ENCODE measurements at regions not wholly inside any gene's neighbourhood (a gene's known extent, or its start where the extent isn't known, plus 50 kb on each side); places are given as distances from the start of the nearest gene placed in this dataset.
"Not testable (repeated sequence)": the region's sequence is repeated elsewhere in the genome, so short reads cannot be mapped to it uniquely, and the experiment has no call there.

DNA sequence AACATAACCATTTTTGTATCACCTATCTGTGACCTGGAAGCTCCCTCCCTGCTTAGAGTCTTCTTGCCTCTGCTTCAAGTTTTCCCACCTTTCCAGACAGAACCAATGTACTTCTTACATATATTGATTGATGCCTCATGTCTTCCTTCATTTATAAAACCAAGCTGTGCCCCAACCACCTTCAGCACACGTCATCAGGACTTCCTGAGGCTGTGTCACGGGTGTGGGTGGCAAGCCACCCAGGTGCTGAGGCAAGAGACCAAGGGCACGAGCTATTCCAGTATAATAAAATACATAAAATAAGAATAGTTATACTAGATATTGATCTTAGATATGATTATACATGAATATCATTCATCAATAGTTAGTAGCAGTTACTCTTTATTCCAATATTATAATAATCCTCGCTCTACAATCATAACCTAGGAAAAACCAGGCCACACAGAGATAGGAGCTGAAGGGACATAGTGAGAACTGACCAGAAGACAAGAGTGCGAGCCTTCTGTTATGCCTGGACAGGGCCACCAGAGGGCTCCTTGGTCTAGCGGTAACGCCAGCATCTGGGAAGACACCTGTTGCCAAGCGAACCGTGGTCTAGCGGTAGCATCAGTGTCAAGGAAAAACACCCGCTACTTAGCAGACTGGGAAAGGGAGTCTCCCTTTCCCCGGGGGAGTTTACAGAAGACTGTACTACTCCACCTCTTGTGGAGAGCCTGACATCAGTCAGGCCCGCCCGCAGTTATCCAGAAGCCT lies 180.2 kb upstream of the ERCC4 start:
- H3K4me3 Mint-ChIP-seq; DNase-seq; H3K4me1 Mint-ChIP-seq; ATAC-seq; H3K9me3 Mint-ChIP-seq; H3K36me3 Mint-ChIP-seq (ENCODE audit: low read depth); H3K27ac Mint-ChIP-seq; H3K27me3 Mint-ChIP-seq: not testable (repeated sequence)

- ATAC-seq (no peak), DNase-seq (no peak)
- Mint-ChIP-seq H3K27ac (no peak overlapping the region), H3K27me3 (no peaks in the 10 kb centered on the region), H3K4me3 (no peak overlapping the region), H3K4me1 (no peaks in the 10 kb centered on the region), H3K36me3 (ENCODE audit: low read depth) (no peaks in the 10 kb centered on the region), H3K9me3 (peaks cover 5% of the 10 kb centered on the region)
Observed at GRCh38 chr16:13742928-13743327, 177.0 kb upstream of the ERCC4 start.

DNA sequence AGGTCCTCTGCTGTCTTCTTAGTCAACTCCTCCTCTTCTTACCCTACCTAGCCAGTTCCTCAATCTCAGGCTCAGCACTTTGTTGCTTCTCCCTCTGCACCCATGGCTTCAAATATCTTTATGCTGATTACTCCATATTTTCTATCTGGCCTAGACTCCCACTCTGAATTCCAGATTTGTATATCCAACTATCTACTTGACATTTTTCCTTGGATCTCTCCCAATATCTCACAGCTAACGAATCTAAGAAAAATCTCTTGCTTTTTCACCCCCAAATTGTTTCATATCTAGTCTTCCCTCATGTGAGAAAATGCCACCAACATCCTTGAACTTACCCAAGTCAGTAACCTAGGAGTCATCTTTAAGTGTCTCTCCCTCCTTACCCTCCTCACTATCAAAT lies 176.4 kb upstream of the ERCC4 start:
- Mint-ChIP-seq H3K27me3 (no peaks in the 10 kb centered on the region), H3K4me1 (no peaks in the 10 kb centered on the region), H3K4me3 (no peak overlapping the region), H3K36me3 (ENCODE audit: low read depth) (no peaks in the 10 kb centered on the region), H3K27ac (no peak overlapping the region), H3K9me3 (peaks cover 5% of the 10 kb centered on the region)
- DNase-seq (no peak), ATAC-seq (no peak)

GRCh38 chr16:13756411-13757140 lies 163.4 kb upstream of the ERCC4 start:
- H3K4me1 Mint-ChIP-seq = no peaks in the 10 kb centered on the region
- peaks cover 10% of the 10 kb centered on the region for H3K9me3 Mint-ChIP-seq
- DNase-seq (no peak), ATAC-seq (no peak)
- no peak overlapping the region for H3K27ac Mint-ChIP-seq
- H3K4me3 Mint-ChIP-seq = no peak overlapping the region
- H3K27me3 Mint-ChIP-seq = no peaks in the 10 kb centered on the region
- no peaks in the 10 kb centered on the region for H3K36me3 Mint-ChIP-seq (ENCODE audit: low read depth)

GRCh38 chr16:13766334-13766733 lies 153.6 kb upstream of the ERCC4 start:
- no peaks in the 10 kb centered on the region for H3K36me3 Mint-ChIP-seq (ENCODE audit: low read depth)
- no peaks in the 10 kb centered on the region for H3K4me1 Mint-ChIP-seq
- H3K4me3 Mint-ChIP-seq = no peak overlapping the region
- no peaks in the 10 kb centered on the region for H3K9me3 Mint-ChIP-seq
- ATAC-seq = no peak
- no peak overlapping the region for H3K27ac Mint-ChIP-seq
- H3K27me3 Mint-ChIP-seq = no peaks in the 10 kb centered on the region
- no peak for DNase-seq

DNA sequence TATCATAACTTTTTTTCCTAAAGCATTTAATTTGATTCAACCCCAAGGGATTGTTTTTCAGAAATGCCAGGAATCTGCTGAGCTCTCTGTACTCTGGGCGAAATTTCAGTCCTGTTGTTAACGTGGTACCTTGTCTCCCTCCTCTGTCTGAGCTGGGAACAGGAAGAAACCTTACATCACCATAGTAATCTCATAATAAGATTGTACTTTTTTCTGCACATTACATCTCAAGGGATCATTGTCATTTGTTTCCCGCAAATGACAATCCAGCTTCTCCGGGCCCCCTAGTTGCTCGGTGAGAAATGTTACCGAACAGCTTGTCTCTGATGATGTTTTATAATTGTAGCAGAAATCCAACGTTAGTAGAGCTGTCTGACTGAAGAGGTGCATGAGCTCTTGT lies 152.7 kb upstream of the ERCC4 start:
- Mint-ChIP-seq H3K4me1 (no peaks in the 10 kb centered on the region), H3K36me3 (ENCODE audit: low read depth) (no peaks in the 10 kb centered on the region), H3K27me3 (no peaks in the 10 kb centered on the region), H3K27ac (no peak overlapping the region), H3K4me3 (no peak overlapping the region), H3K9me3 (no peaks in the 10 kb centered on the region)
- DNase-seq (no peak), ATAC-seq (no peak)

DNA sequence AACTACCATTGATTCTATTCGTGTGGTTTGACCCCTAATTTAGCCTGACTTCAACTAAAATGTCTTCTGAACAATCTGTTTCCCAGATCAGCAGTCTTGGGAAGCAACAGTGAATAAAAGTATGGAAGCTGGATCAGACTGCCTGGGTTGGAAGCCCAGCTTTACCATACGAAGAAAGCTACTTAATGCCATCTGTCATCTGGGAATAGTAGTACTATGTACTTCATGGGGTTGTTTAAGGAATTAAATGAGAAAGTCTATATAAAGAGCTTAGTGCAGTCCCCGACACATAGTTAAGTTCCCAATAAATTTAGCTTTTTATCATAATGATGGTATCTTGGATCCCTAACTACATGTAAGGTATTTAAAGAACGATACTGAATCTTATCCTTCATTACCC lies 151.5 kb upstream of the ERCC4 start:
- H3K27ac Mint-ChIP-seq = no peak overlapping the region
- ATAC-seq (no peak), DNase-seq (no peak)
- H3K4me3 Mint-ChIP-seq = no peak overlapping the region
- H3K36me3 Mint-ChIP-seq (ENCODE audit: low read depth) = no peaks in the 10 kb centered on the region
- no peaks in the 10 kb centered on the region for H3K4me1 Mint-ChIP-seq
- no peaks in the 10 kb centered on the region for H3K27me3 Mint-ChIP-seq
- peaks cover under 1% of the 10 kb centered on the region for H3K9me3 Mint-ChIP-seq

DNA sequence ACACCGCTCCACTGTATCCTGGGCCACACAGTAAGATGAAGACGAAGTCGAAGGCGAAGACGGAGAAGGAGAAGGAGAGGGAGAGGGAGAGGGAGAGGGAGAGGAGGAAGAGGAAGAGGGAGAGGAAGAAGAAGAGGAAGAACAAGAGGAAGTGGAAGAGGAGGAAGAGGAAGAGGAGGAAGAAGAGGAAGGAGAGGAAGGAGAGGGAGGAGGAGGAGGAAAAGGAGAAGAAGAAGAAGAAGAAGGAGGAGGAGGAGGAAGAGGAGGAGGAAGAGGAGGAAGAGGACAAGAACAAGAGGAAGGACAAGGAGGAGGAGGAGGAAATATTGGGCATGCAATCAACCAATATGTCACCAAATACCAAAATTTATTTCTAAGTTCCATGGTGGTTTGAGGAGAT lies 149.5 kb upstream of the ERCC4 start:
- no peak overlapping the region for H3K27ac Mint-ChIP-seq
- ATAC-seq (no peak), DNase-seq (no peak)
- no peaks in the 10 kb centered on the region for H3K4me1 Mint-ChIP-seq
- no peaks in the 10 kb centered on the region for H3K36me3 Mint-ChIP-seq (ENCODE audit: low read depth)
- H3K27me3 Mint-ChIP-seq = no peaks in the 10 kb centered on the region
- peaks cover 5% of the 10 kb centered on the region for H3K9me3 Mint-ChIP-seq
- H3K4me3 Mint-ChIP-seq = no peak overlapping the region

- Mint-ChIP-seq H3K27me3 (no peaks in the 10 kb centered on the region), H3K9me3 (peaks cover 10% of the 10 kb centered on the region), H3K4me3 (no peak overlapping the region), H3K36me3 (ENCODE audit: low read depth) (no peaks in the 10 kb centered on the region), H3K27ac (no peak overlapping the region), H3K4me1 (no peaks in the 10 kb centered on the region)
- no peak for ATAC-seq
- DNase-seq = no peak
Observed at GRCh38 chr16:13772782-13773181, 147.2 kb upstream of the ERCC4 start.

DNA sequence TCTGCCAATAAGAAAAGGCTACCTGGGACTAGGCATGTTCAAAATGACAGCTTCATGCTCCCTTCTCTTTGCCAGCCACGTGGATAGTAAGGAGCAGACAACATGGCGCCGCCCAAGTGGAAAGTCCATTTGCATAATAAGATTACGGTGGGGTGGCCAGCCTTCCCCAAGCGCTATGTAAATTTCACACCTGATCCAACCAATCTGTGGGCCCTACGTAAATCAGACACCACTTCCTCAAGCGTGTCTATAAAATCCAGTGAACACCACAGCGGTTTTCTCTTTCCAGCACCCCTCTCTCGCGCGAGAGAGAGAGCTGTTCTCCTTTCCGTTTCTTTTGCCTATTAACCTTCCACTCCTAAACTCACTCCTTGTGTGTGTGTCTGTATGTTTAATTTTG lies 140.3 kb upstream of the ERCC4 start:
- DNase-seq = no peak
- Mint-ChIP-seq H3K9me3 (peaks cover 14% of the 10 kb centered on the region), H3K36me3 (ENCODE audit: low read depth) (no peaks in the 10 kb centered on the region), H3K4me1 (no peaks in the 10 kb centered on the region), H3K27me3 (peaks cover 2% of the 10 kb centered on the region), H3K27ac (no peak overlapping the region), H3K4me3 (no peak overlapping the region)
- ATAC-seq = no peak

DNA sequence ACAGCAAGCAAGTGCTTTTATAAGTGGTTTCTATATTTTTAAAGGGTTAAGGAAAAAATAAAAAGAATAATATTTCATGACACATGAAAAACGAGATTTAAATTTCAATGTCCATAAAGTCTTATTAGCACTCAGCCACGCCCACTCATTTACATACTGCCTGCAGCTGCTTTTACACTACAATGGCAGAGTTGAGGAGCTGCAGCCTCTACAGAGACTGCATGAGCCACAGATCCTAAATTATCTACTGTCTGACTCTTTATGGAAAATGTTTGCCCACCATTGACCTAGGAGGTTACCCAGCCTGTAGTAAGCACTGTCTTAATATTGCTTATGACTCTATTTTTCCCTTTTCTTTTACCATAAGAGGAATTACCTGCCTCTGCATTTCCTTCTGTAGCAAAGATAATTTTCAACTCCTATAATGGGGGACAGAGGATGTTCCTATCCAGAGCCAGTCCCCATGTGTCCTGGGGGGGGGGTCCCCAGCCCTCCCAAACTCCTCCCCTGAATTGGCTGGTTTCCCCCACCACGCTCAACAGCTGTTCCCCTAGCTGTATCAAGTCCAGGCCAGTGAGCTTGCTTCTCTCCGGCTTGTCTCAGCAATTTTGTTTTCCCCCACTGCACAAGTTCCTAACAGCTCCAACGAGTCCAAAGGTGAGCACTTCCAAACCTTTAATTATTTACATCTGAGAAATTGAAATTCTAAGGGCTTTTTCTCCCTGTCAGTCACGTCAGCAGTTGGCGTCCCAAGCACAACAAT lies 139.4 kb upstream of the ERCC4 start:
- H3K4me1 Mint-ChIP-seq = no peaks in the 10 kb centered on the region
- no peak overlapping the region for H3K4me3 Mint-ChIP-seq
- peaks cover 2% of the 10 kb centered on the region for H3K27me3 Mint-ChIP-seq
- DNase-seq (no peak), ATAC-seq (no peak)
- H3K36me3 Mint-ChIP-seq (ENCODE audit: low read depth) = no peaks in the 10 kb centered on the region
- no peak overlapping the region for H3K27ac Mint-ChIP-seq
- H3K9me3 Mint-ChIP-seq = peaks cover 11% of the 10 kb centered on the region

DNA sequence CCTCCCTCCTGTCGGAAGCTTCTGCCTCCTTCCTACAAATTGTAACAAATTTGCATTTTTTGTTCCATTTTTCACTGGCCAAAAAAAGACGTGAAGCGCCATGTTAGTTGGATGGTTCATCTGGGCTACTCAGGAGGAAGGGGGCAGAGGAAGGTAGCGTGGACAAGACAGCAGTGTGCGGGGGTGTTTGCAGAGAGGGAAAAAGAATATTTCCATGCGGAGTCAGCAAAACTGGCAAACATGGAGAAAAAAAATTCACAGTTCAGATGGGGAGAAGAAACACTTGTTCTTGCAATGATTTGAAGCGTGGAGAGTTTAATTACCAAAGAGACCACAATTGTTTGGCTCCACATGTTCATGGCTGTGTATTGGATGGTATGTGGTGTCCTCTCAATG lies 138.8 kb upstream of the ERCC4 start:
- H3K36me3 Mint-ChIP-seq (ENCODE audit: low read depth) = no peaks in the 10 kb centered on the region
- H3K27ac Mint-ChIP-seq = no peak overlapping the region
- no peak overlapping the region for H3K4me3 Mint-ChIP-seq
- peaks cover 2% of the 10 kb centered on the region for H3K27me3 Mint-ChIP-seq
- H3K9me3 Mint-ChIP-seq = peaks cover 7% of the 10 kb centered on the region
- no peaks in the 10 kb centered on the region for H3K4me1 Mint-ChIP-seq
- no peak for ATAC-seq
- DNase-seq = no peak

GRCh38 chr16:13781575-13782338 lies 138.2 kb upstream of the ERCC4 start:
- DNase-seq = no peak
- ATAC-seq = no peak
- Mint-ChIP-seq H3K27ac (no peak overlapping the region), H3K36me3 (ENCODE audit: low read depth) (no peaks in the 10 kb centered on the region), H3K27me3 (peaks cover 2% of the 10 kb centered on the region), H3K4me3 (no peak overlapping the region), H3K9me3 (peaks cover 7% of the 10 kb centered on the region), H3K4me1 (no peaks in the 10 kb centered on the region)

DNA sequence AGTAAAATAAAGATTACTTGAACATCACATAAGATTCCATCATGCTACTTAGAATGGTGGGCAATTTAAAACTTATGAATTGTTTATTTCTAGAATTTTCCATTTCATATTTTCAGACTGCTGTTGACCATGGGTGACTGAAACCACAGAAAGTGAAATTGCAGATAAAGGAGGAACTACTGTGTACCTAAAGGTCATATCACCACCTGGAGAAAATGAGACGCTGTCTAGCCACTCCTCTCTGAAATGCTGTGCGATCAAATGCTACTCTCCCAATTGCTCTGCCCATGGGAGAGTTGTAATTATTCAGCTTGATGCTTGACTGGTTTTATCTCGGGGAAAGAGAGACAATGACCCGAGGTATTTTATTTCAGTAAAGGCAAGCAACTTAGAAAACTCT lies 128.9 kb upstream of the ERCC4 start:
- H3K4me3 Mint-ChIP-seq = no peak overlapping the region
- H3K27me3 Mint-ChIP-seq = peaks cover 3% of the 10 kb centered on the region
- no peak overlapping the region for H3K27ac Mint-ChIP-seq
- H3K36me3 Mint-ChIP-seq (ENCODE audit: low read depth) = no peaks in the 10 kb centered on the region
- ATAC-seq (no peak), DNase-seq (no peak)
- H3K9me3 Mint-ChIP-seq = peaks cover 10% of the 10 kb centered on the region
- no peaks in the 10 kb centered on the region for H3K4me1 Mint-ChIP-seq

Data from activated naive CD8-positive, alpha-beta T cell treated with anti-CD3 and anti-CD28 coated beads, Interleukin-2, amount 50 U/mL, for 24 hours (primary cell).